ENCODE measurements at regions not wholly inside any gene's neighbourhood (a gene's known extent, or its start where the extent isn't known, plus 50 kb on each side); places are given as distances from the start of the nearest gene placed in this dataset.

DNA sequence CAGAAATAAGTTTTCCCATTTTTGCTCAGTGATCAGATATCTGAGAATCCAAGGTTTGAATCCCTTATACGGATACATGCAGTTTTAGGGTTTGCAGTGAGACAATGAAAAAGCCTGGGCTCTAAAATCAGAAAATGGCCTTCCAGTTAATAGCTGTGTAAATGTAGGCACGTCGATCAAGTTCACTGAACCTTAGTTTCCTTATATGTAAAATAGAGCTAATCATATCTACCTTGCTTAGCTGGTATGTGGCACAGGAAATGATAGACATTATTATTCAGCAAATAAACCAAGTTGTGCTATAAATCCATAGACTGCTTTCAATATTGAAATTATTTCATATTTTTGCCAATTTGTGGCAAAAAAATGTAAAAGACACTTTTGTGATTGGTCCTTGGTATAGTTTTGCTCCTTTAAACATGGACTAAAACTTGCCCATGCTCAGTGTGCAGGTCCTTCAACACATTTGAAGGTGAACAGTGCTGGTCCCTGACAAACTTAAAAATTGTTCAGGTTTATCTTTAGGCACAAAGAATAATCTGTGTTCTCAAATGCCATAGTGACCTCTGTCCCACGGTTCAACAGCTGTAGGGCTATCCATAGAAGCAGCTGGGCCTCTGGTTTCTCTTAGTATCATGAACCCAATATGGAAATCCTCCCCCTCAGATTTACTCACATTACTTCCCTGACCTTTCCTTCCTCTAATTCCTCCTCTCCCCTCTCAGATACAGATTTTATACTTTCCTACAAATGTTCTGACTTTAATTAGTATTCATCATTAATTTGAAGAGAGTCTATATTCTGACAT is 51.0 kb downstream of the CCDC54 start:
- Mint-ChIP-seq H3K27ac (ENCODE audit: low read depth) (peak overlapping the region; percentile 16), H3K4me3 (no peak overlapping the region)

DNA sequence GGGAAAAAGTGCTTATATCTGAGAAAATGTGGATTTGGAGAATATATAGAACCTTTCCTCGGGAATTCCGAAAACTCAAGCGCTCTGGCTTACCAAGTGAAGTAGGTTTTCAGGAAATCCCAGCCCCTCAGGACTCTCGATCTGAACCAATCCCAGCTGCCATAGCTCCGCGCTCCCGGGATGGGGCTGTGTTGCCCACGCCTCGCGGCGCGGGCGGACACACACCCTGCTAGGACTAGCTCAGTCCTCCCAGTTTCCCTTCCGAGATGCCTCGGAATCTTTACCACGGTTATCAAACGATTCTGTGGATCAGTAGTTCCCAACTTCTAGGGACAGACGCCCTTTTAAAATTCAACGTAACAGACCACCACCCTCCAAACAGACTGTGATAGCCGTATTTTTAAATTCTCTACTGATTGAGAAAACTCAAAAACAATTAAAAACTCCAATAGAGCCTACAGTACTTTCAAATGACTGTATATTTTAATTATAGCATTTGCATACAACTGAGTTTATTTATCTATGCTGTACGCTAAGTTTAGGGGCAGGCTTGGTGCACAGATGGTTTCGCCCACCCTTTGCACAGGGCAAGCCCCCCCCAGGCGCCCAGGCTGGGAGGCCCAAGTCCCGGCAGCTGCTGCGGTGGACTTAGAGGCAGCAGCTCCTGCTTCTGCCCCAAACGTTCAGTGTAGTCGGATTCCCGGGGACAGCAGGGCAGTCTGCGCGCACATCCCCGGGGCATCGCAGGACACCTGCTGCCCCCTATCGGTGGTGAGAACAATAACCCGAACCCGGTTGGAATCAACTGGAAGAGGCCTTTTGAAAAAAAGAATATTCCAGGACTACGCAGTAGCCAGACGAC is 52.3 kb downstream of the CCDC54 start:
- Mint-ChIP-seq H3K4me1 (peaks cover 17% of the 10 kb centered on the region), H3K4me3 (peak overlapping the region; percentile 86), H3K27ac (ENCODE audit: low read depth) (no peak overlapping the region), H3K36me3 (ENCODE audit: insufficient read depth) (peaks cover 2% of the 10 kb centered on the region), H3K27me3 (no peaks in the 10 kb centered on the region), H3K9me3 (no peaks in the 10 kb centered on the region)
- DNase-seq (ENCODE audit: low spot score in 2 of 2) (peak; percentile 26 to 42), ATAC-seq (replicated peaks; ENCODE audit: extremely low read depth, poor library complexity, severe bottlenecking) (peak; percentile 26)

More for the DNA sequence above, 51.0 kb downstream of the CCDC54 start:
- DNase-seq (ENCODE audit: low spot score in 2 of 2) (no peak), ATAC-seq (replicated peaks; ENCODE audit: extremely low read depth, poor library complexity, severe bottlenecking) (no peak)
- H3K9me3 Mint-ChIP-seq, result no peaks in the 10 kb centered on the region
- peaks cover 2% of the 10 kb centered on the region for H3K36me3 Mint-ChIP-seq (ENCODE audit: insufficient read depth)
- H3K27me3 Mint-ChIP-seq, result no peaks in the 10 kb centered on the region
- H3K4me1 Mint-ChIP-seq, result peaks cover 17% of the 10 kb centered on the region

DNA sequence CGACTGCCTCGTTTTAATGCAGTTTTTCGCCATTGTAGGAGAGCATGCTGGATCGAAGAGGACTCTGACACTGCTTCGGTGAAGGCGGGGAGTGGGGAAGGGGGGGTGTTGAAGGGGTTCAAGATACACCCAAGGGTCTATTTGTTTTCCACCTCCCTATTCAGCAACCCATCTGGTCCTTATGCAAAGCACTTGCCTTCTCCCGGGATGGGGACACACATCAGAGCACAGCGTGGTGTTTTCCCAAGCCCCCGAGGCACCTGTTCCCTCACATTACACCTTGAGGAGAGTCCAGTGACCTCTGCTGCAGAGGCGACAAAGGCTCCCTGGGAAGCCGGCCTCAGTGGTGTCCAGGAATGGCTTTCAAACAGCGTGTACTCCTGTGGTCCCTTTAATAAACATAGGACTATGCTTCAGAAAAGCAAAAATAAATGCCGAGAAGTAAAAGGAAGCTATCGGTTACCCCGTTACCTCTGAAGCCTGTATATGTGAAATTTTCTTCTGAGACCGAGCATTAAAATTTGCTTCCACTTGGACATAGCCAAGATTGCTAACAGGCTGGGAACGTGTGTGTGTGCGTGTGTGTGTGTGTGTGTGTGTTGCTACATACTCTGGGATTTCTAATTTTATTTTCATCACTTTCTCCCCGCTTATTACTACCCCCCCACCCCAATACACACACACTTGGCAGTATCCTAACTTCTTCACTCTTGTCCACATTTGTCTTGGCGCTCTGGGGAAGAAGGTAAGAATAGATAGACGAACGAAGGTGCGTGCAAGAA is 53.2 kb downstream of the CCDC54 start:
- H3K4me3 Mint-ChIP-seq, result peak overlapping the region; percentile 86
- ATAC-seq (replicated peaks; ENCODE audit: extremely low read depth, poor library complexity, severe bottlenecking) (no peak), DNase-seq (ENCODE audit: low spot score in 2 of 2) (no peak)
- peak overlapping the region; percentile 8 for H3K27ac Mint-ChIP-seq (ENCODE audit: low read depth)
- H3K4me1 Mint-ChIP-seq, result peaks cover 17% of the 10 kb centered on the region
- H3K36me3 Mint-ChIP-seq (ENCODE audit: insufficient read depth), result peaks cover 2% of the 10 kb centered on the region
- no peaks in the 10 kb centered on the region for H3K9me3 Mint-ChIP-seq
- H3K27me3 Mint-ChIP-seq, result no peaks in the 10 kb centered on the region

DNA sequence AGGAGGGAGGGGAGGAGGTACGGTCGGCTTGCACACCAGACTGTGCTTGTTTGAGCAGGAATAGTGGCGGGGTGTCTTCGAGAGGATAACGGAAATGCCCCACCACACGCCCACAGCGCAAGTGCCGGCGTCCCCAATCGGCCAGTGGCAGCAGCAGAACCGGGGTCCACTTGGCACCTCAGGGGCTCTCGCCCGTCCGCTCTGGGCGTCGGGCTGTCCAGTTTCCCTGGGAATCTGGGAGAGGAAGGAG is 53.7 kb downstream of the CCDC54 start:
- Mint-ChIP-seq H3K36me3 (ENCODE audit: insufficient read depth) (peaks cover 2% of the 10 kb centered on the region), H3K27me3 (no peaks in the 10 kb centered on the region)
- no peak for DNase-seq (ENCODE audit: low spot score in 2 of 2)

DNA sequence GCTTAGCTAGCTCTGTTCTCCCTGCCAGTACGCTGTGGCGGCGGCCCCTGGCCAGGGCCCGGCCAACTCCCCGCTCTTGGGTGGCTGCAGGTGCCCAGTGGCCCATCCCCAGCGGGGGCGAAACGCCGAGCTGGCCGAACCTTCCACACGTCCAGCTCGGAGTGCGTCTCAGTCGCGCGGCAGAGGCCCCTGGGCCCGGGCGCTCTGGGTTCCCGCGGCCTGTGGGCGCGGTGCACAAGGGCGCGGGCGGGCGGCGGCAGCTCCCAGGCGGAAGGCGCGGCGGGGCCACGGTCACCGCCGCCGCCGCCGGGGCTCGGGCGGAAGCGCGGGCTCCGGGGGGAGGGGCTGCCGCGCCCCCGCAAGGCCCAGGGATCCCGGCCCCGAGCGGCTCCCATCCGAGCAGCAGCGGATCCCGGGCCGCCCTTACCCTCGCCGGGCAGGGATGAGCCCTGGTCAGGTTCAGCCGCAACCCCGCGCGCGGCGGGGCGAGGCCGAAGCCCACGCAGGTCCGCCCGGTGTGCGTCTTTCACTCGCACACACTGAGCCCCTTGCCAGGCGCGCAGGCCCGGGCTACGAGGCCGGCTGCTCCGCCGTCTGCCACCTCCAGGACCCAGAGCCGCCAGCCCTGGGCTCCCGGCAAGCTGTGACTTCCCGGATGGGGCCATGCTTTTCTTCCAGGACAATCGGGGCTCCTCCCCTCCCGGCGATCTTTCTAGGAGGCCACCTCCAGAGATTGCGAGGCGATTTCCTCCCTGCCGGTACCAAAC is 54.2 kb downstream of the CCDC54 start:
- no peaks in the 10 kb centered on the region for H3K9me3 Mint-ChIP-seq
- peak overlapping the region; percentile 64 for H3K27ac Mint-ChIP-seq (ENCODE audit: low read depth)
- peak overlapping the region; percentile 86 for H3K4me3 Mint-ChIP-seq
- peaks cover 17% of the 10 kb centered on the region for H3K4me1 Mint-ChIP-seq
- ATAC-seq (replicated peaks; ENCODE audit: extremely low read depth, poor library complexity, severe bottlenecking) (peak; percentile 67), DNase-seq (ENCODE audit: low spot score in 2 of 2) (peak in 1 of 2 donors; percentile 16)
- H3K27me3 Mint-ChIP-seq, result no peaks in the 10 kb centered on the region
- peaks cover 2% of the 10 kb centered on the region for H3K36me3 Mint-ChIP-seq (ENCODE audit: insufficient read depth)

More for the DNA sequence above, 53.7 kb downstream of the CCDC54 start:
- peak; percentile 37 for ATAC-seq (replicated peaks; ENCODE audit: extremely low read depth, poor library complexity, severe bottlenecking)
- Mint-ChIP-seq H3K9me3 (no peaks in the 10 kb centered on the region), H3K4me3 (peak overlapping the region; percentile 86), H3K27ac (ENCODE audit: low read depth) (peak overlapping the region; percentile 8), H3K4me1 (peaks cover 17% of the 10 kb centered on the region)

DNA sequence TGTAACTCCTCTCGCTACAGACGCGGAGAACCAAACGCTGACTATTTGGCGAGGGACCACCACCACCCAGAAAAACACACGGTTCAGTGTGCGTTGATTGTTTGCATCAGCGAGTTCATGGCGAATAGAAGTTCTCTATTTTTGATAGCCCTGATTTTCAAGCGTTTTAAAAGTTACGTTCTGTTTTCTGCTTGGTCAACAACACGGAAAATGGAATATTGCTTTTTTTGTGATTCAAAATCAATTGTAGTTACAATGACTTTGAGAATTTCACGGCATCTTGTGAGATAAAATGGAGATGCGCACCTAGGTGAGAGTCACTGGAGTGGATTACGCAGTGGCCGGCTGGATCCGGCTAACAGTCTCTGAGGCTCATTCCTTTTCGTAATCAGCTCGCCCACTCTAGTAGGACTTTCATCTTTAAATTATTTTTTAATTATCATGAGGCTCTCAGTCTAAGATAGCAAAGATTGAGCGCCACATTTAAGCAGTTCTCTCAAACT is 54.8 kb downstream of the CCDC54 start:
- peaks cover 17% of the 10 kb centered on the region for H3K4me1 Mint-ChIP-seq
- peak overlapping the region; percentile 86 for H3K4me3 Mint-ChIP-seq
- H3K36me3 Mint-ChIP-seq (ENCODE audit: insufficient read depth), result peaks cover 2% of the 10 kb centered on the region
- no peaks in the 10 kb centered on the region for H3K27me3 Mint-ChIP-seq
- H3K27ac Mint-ChIP-seq (ENCODE audit: low read depth), result peak overlapping the region; percentile 64
- ATAC-seq (replicated peaks; ENCODE audit: extremely low read depth, poor library complexity, severe bottlenecking), result no peak
- DNase-seq (ENCODE audit: low spot score in 2 of 2), result no peak
- H3K9me3 Mint-ChIP-seq, result no peaks in the 10 kb centered on the region

DNA sequence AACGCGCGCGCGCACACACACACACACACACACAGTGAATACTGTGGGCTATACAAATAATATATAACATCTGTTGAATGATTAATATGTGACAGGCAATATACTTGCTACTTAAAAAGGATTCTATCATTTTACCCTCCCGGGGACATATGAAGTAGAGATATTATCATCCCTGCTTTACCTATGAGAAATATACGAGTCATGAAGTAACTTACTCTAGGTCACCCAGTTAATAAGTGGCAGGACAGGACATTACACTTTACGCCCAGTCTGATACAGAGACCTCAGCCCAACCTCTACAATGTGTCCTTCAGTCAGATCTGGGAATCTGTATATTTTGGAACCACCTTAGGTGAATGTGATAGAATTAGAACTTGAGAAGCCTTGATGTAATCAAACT is 55.4 kb downstream of the CCDC54 start:
- Mint-ChIP-seq H3K4me1 (peaks cover 17% of the 10 kb centered on the region), H3K36me3 (ENCODE audit: insufficient read depth) (peaks cover 2% of the 10 kb centered on the region), H3K9me3 (no peaks in the 10 kb centered on the region), H3K27me3 (no peaks in the 10 kb centered on the region), H3K27ac (ENCODE audit: low read depth) (no peak overlapping the region), H3K4me3 (peak overlapping the region; percentile 86)
- ATAC-seq (replicated peaks; ENCODE audit: extremely low read depth, poor library complexity, severe bottlenecking) (no peak), DNase-seq (ENCODE audit: low spot score in 2 of 2) (no peak)

DNA sequence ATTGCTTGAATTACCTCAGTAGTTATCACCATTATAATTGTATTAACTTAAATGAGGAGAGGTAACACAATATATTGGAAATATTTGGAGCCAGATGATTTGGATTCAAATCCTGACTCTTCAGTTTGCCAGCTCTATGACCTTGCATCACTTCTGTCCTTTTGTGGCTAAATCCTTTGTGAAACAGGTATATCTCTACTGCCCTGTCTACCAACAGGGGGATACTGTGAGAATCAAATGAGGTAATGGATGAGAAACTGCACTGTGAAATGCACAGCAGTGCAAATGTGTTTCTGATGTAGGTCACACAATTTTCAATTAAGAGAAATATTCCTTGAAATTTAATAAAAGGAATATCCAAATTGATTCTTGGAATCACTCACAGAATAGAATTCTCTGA is 58.8 kb downstream of the CCDC54 start:
- Mint-ChIP-seq H3K27me3 (no peaks in the 10 kb centered on the region), H3K27ac (ENCODE audit: low read depth) (no peak overlapping the region), H3K4me1 (no peaks in the 10 kb centered on the region), H3K4me3 (no peak overlapping the region), H3K9me3 (no peaks in the 10 kb centered on the region), H3K36me3 (ENCODE audit: insufficient read depth) (no peaks in the 10 kb centered on the region)
- ATAC-seq (replicated peaks; ENCODE audit: extremely low read depth, poor library complexity, severe bottlenecking) (no peak), DNase-seq (ENCODE audit: low spot score in 2 of 2) (no peak)

DNA sequence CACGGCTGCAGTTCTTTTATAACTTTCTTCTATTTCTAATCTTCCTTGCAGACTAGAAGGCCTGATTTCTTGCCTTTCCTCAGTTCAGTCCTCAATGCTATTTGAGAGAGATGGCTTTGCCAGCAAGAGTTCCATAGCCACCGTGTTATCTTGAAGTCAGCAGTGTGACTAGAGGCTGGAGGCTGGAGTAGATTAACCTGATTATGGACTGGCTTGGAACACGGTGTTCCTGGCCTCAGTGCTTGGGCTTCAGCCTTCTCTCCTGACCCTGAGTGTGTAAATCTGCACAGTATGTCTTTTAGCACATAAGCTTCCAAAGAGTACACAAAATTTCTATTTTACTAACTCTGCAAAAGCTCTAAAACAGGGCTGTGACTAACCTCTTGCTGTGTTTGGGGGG is 61.4 kb downstream of the CCDC54 start:
- no peaks in the 10 kb centered on the region for H3K4me1 Mint-ChIP-seq
- H3K36me3 Mint-ChIP-seq (ENCODE audit: insufficient read depth), result no peaks in the 10 kb centered on the region
- ATAC-seq (replicated peaks; ENCODE audit: extremely low read depth, poor library complexity, severe bottlenecking) (no peak), DNase-seq (ENCODE audit: low spot score in 2 of 2) (no peak)
- no peaks in the 10 kb centered on the region for H3K9me3 Mint-ChIP-seq
- no peak overlapping the region for H3K27ac Mint-ChIP-seq (ENCODE audit: low read depth)
- no peak overlapping the region for H3K4me3 Mint-ChIP-seq
- H3K27me3 Mint-ChIP-seq, result no peaks in the 10 kb centered on the region

DNA sequence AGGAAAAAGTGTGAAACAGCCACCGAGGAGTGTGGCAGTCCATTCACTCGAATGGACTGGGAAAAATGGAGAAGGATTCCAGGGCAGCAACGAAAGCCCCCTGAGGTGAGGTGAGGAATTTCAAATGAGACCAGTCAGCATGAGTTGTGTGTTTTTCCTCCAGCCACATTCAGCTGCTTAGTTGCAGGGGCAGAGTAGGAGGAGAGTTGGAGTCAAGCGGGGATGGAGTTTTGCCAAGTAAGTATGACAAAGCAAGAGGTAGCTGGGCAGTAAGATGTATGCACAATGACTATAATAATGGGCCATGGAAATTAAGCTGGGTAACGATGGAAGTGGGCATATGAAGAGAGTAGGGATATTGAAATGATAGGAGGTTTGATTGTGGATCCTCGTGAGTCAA is 64.4 kb downstream of the CCDC54 start:
- Mint-ChIP-seq H3K4me3 (no peak overlapping the region), H3K27ac (ENCODE audit: low read depth) (no peak overlapping the region), H3K4me1 (no peaks in the 10 kb centered on the region), H3K36me3 (ENCODE audit: insufficient read depth) (no peaks in the 10 kb centered on the region), H3K27me3 (no peaks in the 10 kb centered on the region), H3K9me3 (no peaks in the 10 kb centered on the region)
- DNase-seq (ENCODE audit: low spot score in 2 of 2) (no peak), ATAC-seq (replicated peaks; ENCODE audit: extremely low read depth, poor library complexity, severe bottlenecking) (no peak)

DNA sequence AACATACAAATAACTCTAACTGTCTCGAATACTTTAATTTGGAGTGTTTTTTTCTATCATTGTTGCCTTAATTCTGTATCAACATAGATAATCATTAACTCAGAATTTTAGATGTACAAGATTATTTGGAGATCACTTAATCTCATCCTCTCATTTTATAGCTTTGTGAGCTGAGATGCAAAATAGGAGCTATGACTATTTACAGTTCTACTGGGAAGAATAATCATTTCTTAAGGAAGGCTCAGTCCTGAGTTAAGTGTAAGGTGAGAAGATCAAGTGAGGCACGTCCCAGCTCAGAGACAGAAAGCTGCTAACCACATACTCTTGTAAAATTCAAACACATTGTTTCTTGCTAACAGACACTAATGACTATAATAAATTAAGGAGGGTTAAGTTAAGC is 66.2 kb downstream of the CCDC54 start:
- no peak for ATAC-seq (replicated peaks; ENCODE audit: extremely low read depth, poor library complexity, severe bottlenecking)

DNA sequence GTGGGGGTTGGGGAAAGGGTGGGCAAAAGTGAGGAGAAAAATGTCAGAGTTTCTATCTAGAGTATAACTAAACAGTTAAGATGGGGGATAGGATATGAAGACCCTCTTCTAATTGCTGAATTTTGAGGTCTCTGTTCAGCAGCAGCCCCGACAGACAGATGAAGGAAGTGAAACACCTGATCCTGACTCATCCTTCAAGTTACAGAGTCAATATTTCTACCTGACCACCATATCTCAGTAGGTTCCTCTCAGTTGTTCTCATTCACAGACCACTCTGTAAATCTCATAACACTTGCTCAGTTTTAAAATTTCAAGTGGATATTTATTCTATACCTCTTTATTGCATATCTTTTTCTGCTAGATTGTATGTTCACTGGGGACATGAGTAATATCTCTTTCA is 69.5 kb downstream of the CCDC54 start:
- Mint-ChIP-seq H3K27ac (ENCODE audit: low read depth) (no peak overlapping the region), H3K4me1 (no peaks in the 10 kb centered on the region), H3K9me3 (no peaks in the 10 kb centered on the region), H3K4me3 (no peak overlapping the region), H3K27me3 (no peaks in the 10 kb centered on the region), H3K36me3 (ENCODE audit: insufficient read depth) (no peaks in the 10 kb centered on the region)
- DNase-seq (ENCODE audit: low spot score in 2 of 2), result no peak
- no peak for ATAC-seq (replicated peaks; ENCODE audit: extremely low read depth, poor library complexity, severe bottlenecking)

More for the DNA sequence above, 66.2 kb downstream of the CCDC54 start:
- no peaks in the 10 kb centered on the region for H3K27me3 Mint-ChIP-seq
- H3K4me3 Mint-ChIP-seq, result no peak overlapping the region
- H3K4me1 Mint-ChIP-seq, result no peaks in the 10 kb centered on the region
- H3K36me3 Mint-ChIP-seq (ENCODE audit: insufficient read depth), result no peaks in the 10 kb centered on the region
- no peaks in the 10 kb centered on the region for H3K9me3 Mint-ChIP-seq
- H3K27ac Mint-ChIP-seq (ENCODE audit: low read depth), result no peak overlapping the region
- no peak for DNase-seq (ENCODE audit: low spot score in 2 of 2)

Measured in central memory CD8-positive, alpha-beta T cell (primary cell).